ENCODE measurements at regions not wholly inside any gene's neighbourhood (a gene's known extent, or its start where the extent isn't known, plus 50 kb on each side); places are given as distances from the start of the nearest gene placed in this dataset.

- TF ChIP-seq, protein P1, sequence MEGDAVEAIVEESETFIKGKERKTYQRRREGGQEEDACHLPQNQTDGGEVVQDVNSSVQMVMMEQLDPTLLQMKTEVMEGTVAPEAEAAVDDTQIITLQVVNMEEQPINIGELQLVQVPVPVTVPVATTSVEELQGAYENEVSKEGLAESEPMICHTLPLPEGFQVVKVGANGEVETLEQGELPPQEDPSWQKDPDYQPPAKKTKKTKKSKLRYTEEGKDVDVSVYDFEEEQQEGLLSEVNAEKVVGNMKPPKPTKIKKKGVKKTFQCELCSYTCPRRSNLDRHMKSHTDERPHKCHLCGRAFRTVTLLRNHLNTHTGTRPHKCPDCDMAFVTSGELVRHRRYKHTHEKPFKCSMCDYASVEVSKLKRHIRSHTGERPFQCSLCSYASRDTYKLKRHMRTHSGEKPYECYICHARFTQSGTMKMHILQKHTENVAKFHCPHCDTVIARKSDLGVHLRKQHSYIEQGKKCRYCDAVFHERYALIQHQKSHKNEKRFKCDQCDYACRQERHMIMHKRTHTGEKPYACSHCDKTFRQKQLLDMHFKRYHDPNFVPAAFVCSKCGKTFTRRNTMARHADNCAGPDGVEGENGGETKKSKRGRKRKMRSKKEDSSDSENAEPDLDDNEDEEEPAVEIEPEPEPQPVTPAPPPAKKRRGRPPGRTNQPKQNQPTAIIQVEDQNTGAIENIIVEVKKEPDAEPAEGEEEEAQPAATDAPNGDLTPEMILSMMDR (IDR thresholded peaks at IDR 0.05; ENCODE audit: poor library complexity, severe bottlenecking): no peak
- TF ChIP-seq TAF1 (IDR thresholded peaks at IDR 0.05; ENCODE audit: low read depth) (no peak), POLR2AphosphoS5 (IDR thresholded peaks at IDR 0.05) (no peak), EP300 (conservative IDR thresholded peaks at IDR 0.05; ENCODE audit: poor library complexity, severe bottlenecking) (no peak), EZH2 (IDR thresholded peaks at IDR 0.05; ENCODE audit: borderline replicate concordance, insufficient read depth, low read length, poor library complexity, severe bottlenecking) (no peak)
Measured at GRCh38 chr6:163777716-163778115, 363.2 kb downstream of the QKI start.

All from neural cell (in vitro differentiated cells).